ENCODE measurements at regions not wholly inside any gene's neighbourhood (a gene's known extent, or its start where the extent isn't known, plus 50 kb on each side); places are given as distances from the start of the nearest gene placed in this dataset.

DNA sequence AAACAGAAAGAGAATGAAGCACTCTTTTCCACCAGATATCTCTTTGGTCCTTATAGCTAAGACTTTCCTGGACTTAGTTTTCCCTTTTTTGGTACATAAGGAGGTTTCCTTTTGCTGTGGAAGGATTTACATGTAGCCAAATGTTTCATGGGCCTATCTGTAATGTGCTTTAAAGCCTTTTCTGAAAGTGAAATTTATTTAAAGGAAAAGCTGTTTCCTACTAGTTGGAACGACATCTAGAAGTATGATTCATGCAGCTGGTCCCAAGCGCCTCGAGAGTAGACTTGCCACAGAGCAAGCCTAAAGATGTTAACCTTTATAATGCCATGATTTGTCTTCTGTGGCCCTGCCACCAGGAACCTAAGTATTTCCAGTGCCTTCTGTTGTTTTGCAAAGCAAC is 390.3 kb downstream of the DLEU7 start:
- no peaks in the 10 kb centered on the region for H3K27me3 ChIP-seq (ENCODE audit: insufficient read depth, low read length)
- H2AFZ ChIP-seq (ENCODE audit: low read length): no peak overlapping the region
- Mint-ChIP-seq H3K27me3 (ENCODE audit: low read depth) (no peaks in the 10 kb centered on the region), H3K27ac (no peak overlapping the region), H3K4me3 (no peak overlapping the region), H3K4me1 (peaks cover 38 to 40% of the 10 kb centered on the region in 2 experiments), H3K36me3 (ENCODE audit: insufficient read depth in 1 of 3, low read depth in 3 of 3) (peaks cover 0 to 2% (median 0%) of the 10 kb centered on the region in 3 experiments; a peak in 1 of 7 replicates), H3K9me3 (no peaks in the 10 kb centered on the region)
- H4K91ac ChIP-seq (ENCODE audit: insufficient read length, low read depth, low read length): no peak overlapping the region
- H3K4ac ChIP-seq (ENCODE audit: low read depth, low read length): no peak overlapping the region
- no peak overlapping the region for H3K4me2 ChIP-seq (ENCODE audit: insufficient read depth, insufficient read length, low read length)
- peaks cover 6% of the 10 kb centered on the region; the same call in 1 of the 2 replicates for H3K4me1 ChIP-seq (ENCODE audit: insufficient read depth, low read length)
- TF ChIP-seq, protein P1, sequence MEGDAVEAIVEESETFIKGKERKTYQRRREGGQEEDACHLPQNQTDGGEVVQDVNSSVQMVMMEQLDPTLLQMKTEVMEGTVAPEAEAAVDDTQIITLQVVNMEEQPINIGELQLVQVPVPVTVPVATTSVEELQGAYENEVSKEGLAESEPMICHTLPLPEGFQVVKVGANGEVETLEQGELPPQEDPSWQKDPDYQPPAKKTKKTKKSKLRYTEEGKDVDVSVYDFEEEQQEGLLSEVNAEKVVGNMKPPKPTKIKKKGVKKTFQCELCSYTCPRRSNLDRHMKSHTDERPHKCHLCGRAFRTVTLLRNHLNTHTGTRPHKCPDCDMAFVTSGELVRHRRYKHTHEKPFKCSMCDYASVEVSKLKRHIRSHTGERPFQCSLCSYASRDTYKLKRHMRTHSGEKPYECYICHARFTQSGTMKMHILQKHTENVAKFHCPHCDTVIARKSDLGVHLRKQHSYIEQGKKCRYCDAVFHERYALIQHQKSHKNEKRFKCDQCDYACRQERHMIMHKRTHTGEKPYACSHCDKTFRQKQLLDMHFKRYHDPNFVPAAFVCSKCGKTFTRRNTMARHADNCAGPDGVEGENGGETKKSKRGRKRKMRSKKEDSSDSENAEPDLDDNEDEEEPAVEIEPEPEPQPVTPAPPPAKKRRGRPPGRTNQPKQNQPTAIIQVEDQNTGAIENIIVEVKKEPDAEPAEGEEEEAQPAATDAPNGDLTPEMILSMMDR (conservative IDR thresholded peaks at IDR 0.05): no peak
- no peak overlapping the region for H2BK120ac ChIP-seq (ENCODE audit: low read depth, low read length, poor library complexity, severe bottlenecking)
- H2BK20ac ChIP-seq (ENCODE audit: low read depth, low read length, poor library complexity, severe bottlenecking): no peak overlapping the region
- no CpG with 5 or more reads among the region's 3 CpGs for WGBS (ENCODE audit: extremely low coverage, insufficient read length, low lambda C conversion rate)
- no peak overlapping the region for H3K14ac ChIP-seq (ENCODE audit: insufficient read depth, low read length)
- no peak overlapping the region for H4K5ac ChIP-seq (ENCODE audit: insufficient read length, low read depth, low read length)
- no peaks in the 10 kb centered on the region for H4K20me1 ChIP-seq (ENCODE audit: control insufficient read depth, insufficient read depth, insufficient read length)
- H3T11ph ChIP-seq (ENCODE audit: low read length): no peak overlapping the region
- H3K56ac ChIP-seq (ENCODE audit: insufficient read length, low read depth, low read length): no peak overlapping the region
- no peak for DNase-seq
- H3K23me2 ChIP-seq (ENCODE audit: insufficient read length, low read depth, low read length, poor library complexity, severe bottlenecking): no peaks in the 10 kb centered on the region
- H3K9ac ChIP-seq (ENCODE audit: extremely low read depth, insufficient read length, low read length): no peak overlapping the region
- H3K9me3 ChIP-seq (ENCODE audit: control insufficient read depth, low read depth, low read length): no peaks in the 10 kb centered on the region
- no peak overlapping the region for H3K27ac ChIP-seq (ENCODE audit: insufficient read length, low read depth, low read length)
- H2BK12ac ChIP-seq (ENCODE audit: insufficient read length, low read depth, low read length): no peak overlapping the region
- no peak overlapping the region for H3K23ac ChIP-seq (ENCODE audit: insufficient read length, low read depth, low read length)
- H3K79me2 ChIP-seq (ENCODE audit: insufficient read depth, low read length): no peaks in the 10 kb centered on the region
- H2BK5ac ChIP-seq (ENCODE audit: insufficient read length, low read length): no peak overlapping the region
- no peak overlapping the region for H2BK15ac ChIP-seq (ENCODE audit: low read depth, low read length)
- no peak overlapping the region for H2AK5ac ChIP-seq (ENCODE audit: insufficient read length, low read length)
- H3K79me1 ChIP-seq (ENCODE audit: insufficient read depth, low read depth, low read length, poor library complexity, severe bottlenecking): no peaks in the 10 kb centered on the region
- no peak overlapping the region for H3K18ac ChIP-seq (ENCODE audit: insufficient read length, low read depth, low read length)
- no peak overlapping the region for H4K8ac ChIP-seq (replicated peaks; ENCODE audit: insufficient read length, low read depth, low read length)

Data from H9 (cell line).